GM18502 (cell line): ENCODE measurements at regions not wholly inside any gene's neighbourhood (a gene's known extent, or its start where the extent isn't known, plus 50 kb on each side); places are given as distances from the start of the nearest gene placed in this dataset.

Experiments
- ATAC-seq: cut with Tn5 transposase; IDR thresholded peaks from one replicate; pipeline ENCODE4 v1.9.1; 2021; ENCODE audit warnings: mild to moderate bottlenecking; ENCODE audit not compliant: unreplicated experiment, poor library complexity

DNA sequence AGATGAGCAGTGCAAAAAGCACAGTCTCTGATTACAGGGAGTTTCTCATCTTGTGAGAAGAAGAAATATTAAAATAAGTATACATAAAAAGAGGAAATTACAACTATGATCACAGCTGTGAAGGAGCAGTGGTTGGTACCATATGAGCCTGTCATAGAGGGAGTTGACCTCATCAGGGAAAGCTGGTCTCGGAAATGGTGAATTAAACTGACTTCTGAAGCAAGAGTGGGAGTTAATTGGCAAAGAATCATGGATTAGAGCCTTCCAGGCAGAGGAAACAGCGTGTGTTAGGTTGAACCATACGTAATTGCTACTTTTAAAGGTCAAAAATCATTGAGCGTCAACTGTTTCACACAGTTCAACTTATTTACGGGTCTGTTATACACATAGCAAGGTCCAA is 539.1 kb downstream of the EDEM1 start:
- no peak for ATAC-seq

DNA sequence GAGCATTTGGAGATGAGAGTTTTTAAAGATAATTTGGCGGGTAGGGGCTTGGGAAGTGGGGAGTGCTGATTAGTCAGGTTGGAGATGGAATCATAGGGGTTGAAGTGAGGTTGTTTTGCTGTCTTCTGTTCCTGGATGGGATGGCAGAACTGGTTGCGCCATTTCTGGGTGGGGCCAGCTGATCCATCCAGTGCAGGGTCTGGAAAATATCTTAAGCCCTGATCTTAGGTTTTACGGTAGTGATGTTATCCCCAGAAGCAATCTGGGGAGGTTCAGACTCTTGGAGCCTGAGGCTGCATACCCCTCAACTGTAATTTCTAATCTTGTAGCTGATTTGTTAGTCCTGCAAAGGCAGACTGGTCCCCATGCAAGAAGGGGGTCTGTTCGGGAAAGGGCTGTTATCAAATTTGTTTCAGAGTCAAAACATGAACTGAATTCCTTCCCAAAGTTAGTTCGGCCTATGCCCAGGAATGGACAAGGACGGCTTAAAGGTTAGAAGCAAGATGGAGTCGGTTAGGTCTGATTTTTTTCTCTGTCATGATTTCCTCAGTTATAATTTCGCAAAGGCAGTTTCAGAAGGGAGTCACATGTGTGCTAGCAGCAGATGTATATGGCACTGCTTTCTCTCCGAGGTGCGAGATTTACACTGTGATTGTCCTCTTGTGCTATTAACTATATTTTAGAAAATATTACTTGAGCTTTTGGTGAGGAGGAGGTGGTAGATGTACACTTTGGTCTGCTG is 540.4 kb downstream of the EDEM1 start:
- ATAC-seq, result no peak

DNA sequence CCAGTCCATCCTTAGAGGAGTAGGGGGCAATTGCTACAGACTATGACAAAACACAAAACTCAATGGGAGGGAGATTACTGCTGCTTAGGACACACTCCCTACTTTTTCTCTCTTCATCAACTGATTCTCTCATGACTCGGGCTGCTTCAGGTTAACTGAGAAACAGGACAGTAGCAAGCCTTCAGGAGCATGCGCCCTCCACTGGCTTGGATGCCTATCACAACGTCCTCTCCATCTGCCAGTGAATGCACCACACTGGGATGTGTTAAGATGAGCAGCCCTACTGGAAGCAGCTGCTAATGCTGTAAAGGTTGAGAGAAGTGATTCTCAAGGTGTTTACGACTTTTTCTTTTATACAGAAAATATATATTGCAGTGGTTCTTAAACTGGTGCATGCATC is 542.3 kb downstream of the EDEM1 start:
- ATAC-seq, result no peak

DNA sequence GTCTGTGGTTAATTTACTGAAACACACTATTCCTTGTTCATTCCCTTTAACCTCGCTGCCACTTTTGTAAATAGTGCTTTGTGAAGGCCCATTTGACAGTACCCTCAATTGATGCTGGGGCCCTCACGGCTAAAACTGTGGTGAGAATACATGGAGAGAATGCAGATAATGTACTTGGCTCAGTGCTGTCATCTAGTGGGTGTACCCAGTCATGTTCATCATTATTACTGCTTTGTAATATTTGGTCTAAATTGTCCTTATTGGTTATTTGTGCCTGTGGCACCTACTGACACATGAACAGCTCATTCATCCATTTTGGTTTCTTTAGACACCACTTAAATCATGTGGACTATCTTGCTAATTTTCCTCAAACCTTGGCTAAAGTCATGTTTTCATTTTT is 543.6 kb downstream of the EDEM1 start:
- no peak for ATAC-seq

DNA sequence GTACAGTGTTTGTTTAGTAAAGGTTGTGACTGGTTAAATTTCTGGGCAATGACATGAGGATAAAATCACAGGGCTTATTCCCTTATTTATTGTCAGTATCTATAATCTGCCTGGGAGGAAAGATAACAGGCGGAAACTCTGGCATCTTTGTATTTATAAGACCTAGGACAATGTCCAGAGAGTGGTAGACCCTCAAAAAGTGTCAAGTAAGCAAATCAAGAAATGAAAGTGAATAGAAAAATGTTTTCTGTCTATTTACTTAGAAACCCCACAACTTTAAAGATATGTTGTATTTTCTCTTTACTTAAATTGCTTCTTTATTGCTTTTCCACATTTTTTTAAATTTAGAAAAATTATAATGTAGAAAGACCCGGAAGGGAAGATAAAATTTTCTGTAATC is 544.6 kb downstream of the EDEM1 start:
- no peak for ATAC-seq

DNA sequence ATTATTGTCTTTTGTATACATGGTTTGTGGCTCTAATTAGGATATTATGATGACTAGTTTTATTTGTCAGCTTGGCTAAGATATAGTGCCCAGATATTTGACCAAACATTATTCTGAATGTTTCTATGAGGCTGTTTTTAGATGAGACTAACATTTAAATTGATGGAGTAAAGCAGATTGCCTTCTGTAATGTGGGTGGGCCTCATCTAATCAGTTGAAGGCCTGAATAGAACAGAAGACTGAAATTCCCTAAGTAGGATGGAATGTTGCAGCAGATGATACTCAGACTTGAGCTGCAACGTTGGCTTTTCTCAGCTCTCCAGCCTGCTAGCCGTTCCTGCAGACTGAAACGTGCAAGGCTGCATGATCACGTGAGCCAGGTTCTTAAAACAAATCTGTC is 546.5 kb downstream of the EDEM1 start:
- ATAC-seq, result no peak

DNA sequence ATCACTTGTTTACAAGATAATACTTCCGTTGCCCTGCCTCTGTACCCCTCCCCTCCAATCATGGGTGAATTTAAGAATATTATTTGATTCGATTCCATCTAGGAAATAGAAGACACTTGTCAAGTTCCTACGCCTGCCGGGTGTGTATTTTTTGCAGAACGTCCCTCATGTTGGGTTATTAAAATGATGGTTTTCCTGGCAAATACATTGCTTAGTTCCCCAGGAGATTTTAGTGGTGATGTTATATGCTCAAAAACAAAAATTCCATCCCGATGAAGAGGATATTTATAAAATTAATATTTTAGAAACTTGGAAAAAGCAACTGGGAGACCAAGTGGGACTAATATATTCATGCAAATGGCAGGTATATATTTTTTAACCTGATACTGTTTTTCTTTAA is 548.4 kb downstream of the EDEM1 start:
- no peak for ATAC-seq

DNA sequence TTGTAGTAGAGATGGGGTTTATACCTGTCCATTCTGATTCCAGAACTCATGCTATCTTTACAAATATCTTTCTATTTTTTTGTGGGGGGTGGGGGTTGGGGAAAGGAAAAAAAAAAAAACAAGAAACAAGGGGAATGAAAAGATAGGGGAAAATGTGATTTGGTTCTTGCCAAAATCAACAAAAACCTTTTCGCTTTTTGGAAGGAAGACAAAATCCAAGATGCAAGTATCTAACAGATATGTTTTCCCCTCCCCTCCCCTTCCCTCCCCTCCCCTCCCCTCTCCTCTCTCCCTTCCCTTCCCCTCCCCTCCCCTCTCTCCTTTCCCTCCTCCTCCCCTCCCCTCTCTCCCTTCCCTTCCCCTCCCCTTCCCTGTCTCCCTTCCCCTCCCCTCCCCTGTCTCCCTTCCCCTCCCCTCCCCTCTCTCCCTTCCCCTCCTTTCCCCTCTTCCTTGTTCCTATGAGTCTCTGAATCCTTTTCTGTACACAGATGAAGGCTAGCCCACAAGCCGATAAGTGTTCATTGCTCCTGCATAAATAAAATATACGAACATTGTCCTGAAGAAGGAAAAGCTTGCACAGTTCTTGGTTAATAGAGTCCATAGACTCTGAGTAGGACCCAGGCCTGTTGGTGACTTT is 551.9 kb downstream of the EDEM1 start:
- ATAC-seq, result no peak

DNA sequence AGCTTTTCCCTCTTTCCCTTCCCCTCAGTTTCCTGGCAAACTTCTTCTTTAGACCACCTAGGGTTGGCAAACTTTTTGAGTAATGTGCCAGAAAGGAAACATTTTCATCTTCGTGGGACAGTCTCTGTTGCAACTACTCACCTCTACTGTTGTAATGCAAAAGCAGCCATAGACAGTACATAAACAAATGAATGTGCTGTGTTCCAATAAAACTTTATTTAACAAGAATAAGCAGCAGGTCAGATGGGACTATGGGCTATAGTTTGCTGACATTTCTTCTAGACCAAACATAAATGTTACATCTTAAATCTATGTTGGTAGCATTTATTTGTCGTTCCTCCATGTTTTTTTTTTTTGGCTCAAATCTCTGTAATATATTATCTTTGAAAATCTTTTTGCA is 552.4 kb downstream of the EDEM1 start:
- no peak for ATAC-seq

DNA sequence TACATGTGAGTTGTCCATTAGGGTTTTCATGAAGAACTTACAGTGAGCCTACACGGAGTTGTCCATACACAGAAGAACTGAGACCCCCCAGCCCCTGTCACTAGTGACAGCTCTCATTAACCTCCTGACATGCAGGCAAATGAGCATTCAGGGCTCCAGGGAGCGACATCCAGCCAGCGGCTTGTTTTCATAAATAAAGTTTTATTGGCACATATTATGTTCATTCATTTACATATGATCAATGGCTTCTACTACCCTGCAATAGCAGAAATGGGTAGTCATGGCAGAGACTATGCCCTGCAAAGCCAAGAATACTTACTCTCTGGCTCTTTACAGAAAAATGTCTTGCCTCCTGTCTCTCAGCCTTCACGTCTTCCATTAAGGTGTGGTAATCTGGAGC is 553.5 kb downstream of the EDEM1 start:
- no peak for ATAC-seq

DNA sequence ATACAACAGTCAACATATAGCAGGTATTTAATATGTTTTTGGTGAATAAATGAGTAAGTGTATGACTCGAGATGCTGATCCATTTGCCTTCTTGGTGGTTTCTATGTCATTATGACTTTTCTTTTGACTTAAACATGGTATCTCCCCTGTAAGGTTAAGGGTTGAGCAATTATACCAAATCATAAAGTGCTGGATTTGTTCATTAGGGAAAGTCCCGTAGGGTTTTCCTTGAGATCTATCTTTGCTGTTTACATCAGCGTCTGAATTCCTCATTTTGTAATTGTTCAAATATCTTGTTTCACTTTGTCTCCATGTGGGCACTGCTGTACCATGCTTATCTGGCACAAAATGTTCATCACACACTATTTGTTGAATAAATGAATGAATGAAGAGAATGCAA is 562.6 kb downstream of the EDEM1 start:
- no peak for ATAC-seq

DNA sequence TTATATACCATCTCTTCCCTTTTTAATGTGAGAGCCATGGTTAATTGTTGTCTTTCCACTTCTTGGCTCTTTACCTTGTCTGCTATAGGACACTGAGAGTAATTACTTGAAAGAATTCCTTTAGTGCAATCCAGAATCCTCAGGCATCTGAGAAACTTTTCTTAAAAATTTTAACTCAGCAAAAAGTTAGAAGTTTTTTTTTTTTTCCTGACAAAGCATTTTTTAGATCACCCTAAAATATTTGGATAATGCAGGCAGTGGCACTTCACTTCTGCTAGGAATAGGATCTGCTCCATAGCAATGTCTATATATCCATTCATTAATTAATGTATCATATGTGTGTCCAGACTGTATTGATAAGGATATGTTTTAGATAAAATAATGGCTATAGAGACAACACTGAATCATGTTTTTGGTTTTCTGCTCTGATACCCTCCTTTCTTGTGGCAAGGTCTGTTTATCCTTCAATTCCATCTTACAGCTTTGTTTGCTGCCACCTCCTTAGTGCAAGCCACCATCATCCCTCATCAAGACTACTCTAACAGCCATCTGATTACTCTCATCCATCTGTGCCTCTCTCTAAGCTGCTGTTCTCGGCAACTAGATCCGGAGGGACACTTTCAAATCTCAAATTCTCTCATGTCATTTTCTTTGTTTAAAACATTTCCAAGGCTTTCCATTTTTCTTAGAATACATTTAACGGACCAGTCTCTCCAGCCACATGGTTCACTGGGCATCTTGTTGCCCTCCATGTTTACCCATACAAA is 563.5 kb downstream of the EDEM1 start:
- no peak for ATAC-seq

DNA sequence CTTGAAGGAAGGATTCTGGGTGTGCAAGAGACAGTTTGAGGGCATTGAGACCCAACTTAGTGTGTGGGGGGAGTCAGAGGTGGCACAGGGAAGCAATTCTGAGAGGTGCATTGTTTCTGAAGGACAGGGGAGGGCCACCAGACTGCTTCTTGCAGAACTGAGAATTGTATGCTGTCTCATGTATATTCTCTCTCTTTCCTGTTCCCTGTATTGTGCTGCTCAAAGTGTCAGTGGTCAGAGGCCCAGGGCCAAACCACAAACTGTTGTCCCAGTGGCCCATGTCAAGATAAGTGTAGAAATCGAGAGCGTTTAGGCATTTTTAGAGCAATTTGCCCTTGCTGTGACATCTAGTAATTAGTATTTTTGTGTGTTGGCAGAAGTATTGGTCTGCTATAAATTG is 567.1 kb downstream of the EDEM1 start:
- peak; percentile 69 for ATAC-seq

DNA sequence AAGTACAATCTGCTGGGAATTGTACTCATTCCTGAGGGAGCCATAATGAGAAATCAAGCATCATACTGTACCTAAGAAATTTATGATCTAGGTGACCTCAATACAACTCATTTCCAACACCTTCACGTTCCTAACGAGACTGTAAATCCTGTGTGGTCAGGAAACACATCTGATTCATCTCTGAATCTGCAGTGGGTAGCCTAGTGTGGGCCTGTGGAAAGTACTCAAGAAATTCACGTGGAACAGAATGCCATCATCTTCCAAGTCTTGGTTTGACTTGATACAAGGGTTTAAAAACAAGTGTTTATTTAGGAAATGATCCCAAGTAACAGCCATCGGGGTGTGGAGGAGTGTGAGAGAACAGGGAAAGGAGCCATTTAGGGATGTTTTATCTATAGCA is 568.9 kb downstream of the EDEM1 start:
- no peak for ATAC-seq

DNA sequence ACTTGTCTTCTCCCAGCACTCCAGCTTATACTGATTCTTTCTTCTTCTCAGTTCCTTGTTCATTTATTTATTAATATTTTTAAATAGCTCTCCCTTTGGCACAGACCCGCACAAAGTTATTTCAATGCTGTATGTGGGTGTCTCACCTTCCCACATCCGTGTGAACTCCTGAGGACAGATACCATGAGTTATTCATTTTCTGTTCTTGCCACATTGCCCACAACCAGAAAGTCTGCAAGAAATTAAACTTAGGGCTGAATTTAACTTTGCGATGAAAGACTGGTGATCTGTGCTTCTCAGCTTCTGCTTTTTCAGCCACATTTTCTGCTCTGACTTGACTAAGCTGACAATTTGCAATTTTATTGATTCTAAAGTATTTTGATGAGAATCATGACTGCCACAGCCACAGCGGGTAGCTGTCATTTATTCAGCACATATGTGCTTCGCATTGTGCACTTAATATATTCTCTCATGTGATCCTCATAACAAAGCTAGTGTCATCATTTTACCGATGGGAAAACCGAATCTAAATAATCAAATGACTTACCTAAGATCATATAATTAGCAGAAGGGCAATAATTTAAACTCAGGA is 569.8 kb downstream of the EDEM1 start:
- no peak for ATAC-seq

DNA sequence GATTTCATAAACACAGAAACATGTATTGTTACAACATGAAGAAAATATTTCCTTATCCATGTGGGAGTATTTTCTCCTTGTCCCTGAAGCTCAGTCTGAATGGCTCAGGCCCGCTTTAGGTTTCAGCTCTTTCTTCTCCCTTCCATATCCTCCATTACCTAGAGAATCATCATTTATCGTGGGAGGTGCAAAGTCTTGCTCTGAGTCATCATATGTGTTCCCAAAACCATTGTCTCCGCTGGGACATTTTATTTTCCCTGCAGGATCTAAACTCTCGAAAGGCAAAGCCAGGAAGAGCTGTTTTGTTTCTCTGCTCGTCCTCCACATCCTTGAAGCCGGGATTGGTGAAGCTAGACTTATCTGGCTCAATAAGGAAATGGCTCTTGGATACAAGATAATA is 571.2 kb downstream of the EDEM1 start:
- ATAC-seq, result no peak

DNA sequence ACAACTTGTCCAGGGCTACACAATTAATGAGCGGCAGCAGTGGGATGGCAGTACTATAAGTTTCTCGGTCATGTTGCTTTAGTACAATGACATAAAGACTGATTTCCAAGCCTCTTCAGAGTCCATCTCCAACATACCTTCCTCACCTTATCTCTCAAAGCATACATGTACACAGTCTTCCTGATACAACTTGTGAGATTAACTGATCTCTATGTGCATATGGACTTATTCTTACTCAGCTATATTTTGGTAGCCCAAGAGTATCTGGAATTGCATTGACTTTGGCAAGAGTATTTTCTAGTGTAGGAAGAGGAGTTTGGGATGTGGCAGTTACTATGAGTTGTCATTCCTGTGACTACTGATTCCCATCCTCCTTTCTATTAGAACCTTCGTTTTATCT is 575.0 kb downstream of the EDEM1 start:
- no peak for ATAC-seq

DNA sequence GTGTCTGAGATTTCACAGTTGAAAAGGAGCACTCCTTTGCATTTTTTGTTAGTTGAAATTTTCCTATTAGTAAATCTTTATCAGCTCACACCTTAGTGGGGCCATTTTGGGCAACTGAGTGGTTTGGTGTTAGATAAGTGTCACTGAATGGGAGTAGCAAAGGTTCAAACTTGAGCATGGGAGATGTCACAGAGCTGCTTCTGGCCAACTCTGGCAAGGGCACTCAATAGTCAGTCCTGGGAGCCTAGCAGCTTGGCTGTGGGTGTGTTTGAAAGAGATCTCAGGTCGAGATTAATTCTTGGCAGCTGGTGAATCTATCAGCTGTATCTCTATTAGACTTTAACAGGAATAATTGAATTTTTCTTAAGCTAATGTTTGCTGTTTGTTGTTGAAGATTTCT is 579.3 kb downstream of the EDEM1 start:
- ATAC-seq, result no peak

DNA sequence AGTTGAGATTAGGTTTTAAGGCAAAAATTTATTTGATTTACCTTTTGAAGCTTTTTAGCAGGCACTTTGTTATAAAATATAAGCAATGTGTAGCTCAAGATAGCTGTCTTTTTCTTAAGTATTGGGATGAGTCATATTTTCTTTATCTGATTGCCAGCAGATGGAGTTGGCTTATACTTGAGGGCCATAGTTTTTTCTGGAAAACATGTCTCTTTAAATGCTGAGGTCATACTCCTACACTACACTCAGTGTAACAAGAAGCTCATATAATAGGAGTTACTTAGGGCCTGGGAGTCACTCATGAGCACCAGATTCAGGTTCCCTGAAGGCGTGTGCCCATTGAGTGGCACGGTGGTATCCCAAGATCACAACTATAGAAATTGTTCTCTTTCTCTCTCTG is 579.8 kb downstream of the EDEM1 start:
- no peak for ATAC-seq

DNA sequence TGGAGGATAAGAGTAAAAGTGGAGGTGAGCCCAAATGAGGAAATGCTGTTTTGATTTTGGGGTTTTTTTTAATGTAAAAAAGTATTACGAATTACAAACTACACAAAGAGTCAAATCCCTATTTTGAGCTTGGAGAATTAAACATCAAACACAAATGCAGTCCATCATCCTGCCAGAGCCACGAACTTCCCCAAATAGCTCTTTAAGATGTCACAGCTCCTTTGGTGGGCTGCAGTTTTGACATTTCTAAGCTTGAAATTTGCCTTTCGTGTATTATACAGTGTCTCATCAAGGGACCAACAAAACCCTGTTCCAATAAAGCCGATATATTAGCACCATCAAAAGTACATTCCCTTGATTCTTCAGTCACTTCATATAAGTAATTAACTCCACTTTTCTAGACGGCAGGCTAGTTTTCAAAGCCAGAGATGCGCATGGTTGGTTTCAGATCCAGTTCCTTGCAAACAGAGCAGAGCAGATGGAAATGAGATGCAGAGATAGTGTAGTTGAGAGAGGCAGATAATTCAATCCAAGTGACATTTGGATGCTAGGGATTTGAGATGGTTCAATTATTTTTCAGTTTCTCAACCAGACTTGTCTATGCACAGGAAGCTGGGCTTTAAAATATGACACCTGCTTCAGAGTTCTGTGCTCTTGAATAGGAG is 580.9 kb downstream of the EDEM1 start:
- ATAC-seq, result no peak

DNA sequence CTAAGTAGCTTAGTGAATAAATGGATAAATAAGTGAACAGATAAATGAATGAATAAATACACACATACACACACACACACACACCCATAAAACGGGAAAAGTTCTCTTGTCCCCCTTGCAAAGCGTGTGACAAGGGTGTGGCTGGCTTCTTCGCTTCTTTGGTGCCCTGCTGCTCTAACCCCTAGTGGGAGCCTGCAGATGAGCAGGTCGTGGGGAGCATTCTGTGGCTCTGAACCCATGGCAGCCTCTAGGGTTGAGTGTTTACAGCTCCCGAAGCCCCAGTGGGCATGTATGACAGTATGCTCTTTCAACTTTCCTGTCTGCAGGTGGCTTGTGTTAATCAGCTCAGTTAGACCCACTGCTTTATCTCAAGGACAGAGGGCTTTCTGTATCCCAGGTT is 582.3 kb downstream of the EDEM1 start:
- no peak for ATAC-seq
